GM23338 (cell line): ENCODE measurements at regions not wholly inside any gene's neighbourhood (a gene's known extent, or its start where the extent isn't known, plus 50 kb on each side); places are given as distances from the start of the nearest gene placed in this dataset.

Experiments used
- CREB1 ChIP-seq: fragments of 250-450 bp; sonication (Bioruptor Pico); IDR thresholded peaks from 2 replicates; pipeline ENCODE4 v1.5.0; 2020; ENCODE audit warnings: low read depth, mild to moderate bottlenecking, moderate library complexity
- EZH2 ChIP-seq: fragments of 200-600 bp; sonication (generic); IDR thresholded peaks from one replicate; pipeline ENCODE4 v1.8.0; 2017; ENCODE audit warnings: antibody characterized with exemption, mild to moderate bottlenecking, low read depth; ENCODE audit not compliant: unreplicated experiment
- EZH2phosphoT487 ChIP-seq: fragments of 200-600 bp; sonication (generic); IDR thresholded peaks from one replicate; pipeline ENCODE4 v1.8.1; 2018; ENCODE audit warnings: antibody characterized with exemption; ENCODE audit not compliant: unreplicated experiment
- JUNB ChIP-seq: IDR thresholded peaks from one replicate; pipeline ENCODE4 v1.6.1; 2016; ENCODE audit warnings: antibody characterized with exemption; ENCODE audit not compliant: unreplicated experiment
- NANOG ChIP-seq: IDR thresholded peaks from 2 replicates; pipeline ENCODE4 v1.6.1; 2016; ENCODE audit warnings: antibody characterized with exemption, borderline replicate concordance
- POLR2AphosphoS5 ChIP-seq: IDR thresholded peaks from 2 replicates; pipeline ENCODE4 v1.6.1; 2016; ENCODE audit warnings: antibody characterized with exemption, low read depth
- STAT1 ChIP-seq: IDR thresholded peaks from one replicate; pipeline ENCODE4 v1.6.1; 2016; ENCODE audit warnings: antibody characterized with exemption; ENCODE audit not compliant: unreplicated experiment
- ZNF114 ChIP-seq: fragments of 250-450 bp; sonication (Bioruptor Pico); IDR thresholded peaks from 2 replicates; pipeline ENCODE4 v1.5.0; 2020; ENCODE audit warnings: mild to moderate bottlenecking, moderate library complexity
- ZNF331 ChIP-seq: fragments of 250-450 bp; sonication (Bioruptor Pico); IDR thresholded peaks from 2 replicates; pipeline ENCODE4 v1.5.0; 2020; ENCODE audit warnings: low read depth, mild to moderate bottlenecking, moderate library complexity
- TF ChIP-seq, protein P1 (sequence below), 2 experiments: fragments of 200-600 bp in 1 of 2; sonication (generic) in 1 of 2; conservative IDR thresholded peaks; 2 replicates each; pipeline versions ENCODE4 v1.5.1 to v1.6.1; 2016 to 2017; ENCODE audit warnings: antibody characterized with exemption in 2 of 2, low read depth in 2 of 2, mild to moderate bottlenecking in 2 of 2, moderate library complexity in 1 of 2
- TF ChIP-seq, protein P2 (sequence below): fragments of 250-450 bp; sonication (Bioruptor Pico); IDR thresholded peaks from 2 replicates; pipeline ENCODE4 v1.5.0; 2020; ENCODE audit warnings: mild to moderate bottlenecking, moderate library complexity
- TF ChIP-seq, protein P3 (sequence below): IDR thresholded peaks from one replicate; pipeline ENCODE4 v1.6.1; 2018; ENCODE audit warnings: antibody characterized with exemption; ENCODE audit not compliant: unreplicated experiment
- TF ChIP-seq, protein P4 (sequence below): IDR thresholded peaks from 2 replicates; pipeline ENCODE4 v1.6.1; 2016; ENCODE audit warnings: antibody characterized with exemption

DNA sequence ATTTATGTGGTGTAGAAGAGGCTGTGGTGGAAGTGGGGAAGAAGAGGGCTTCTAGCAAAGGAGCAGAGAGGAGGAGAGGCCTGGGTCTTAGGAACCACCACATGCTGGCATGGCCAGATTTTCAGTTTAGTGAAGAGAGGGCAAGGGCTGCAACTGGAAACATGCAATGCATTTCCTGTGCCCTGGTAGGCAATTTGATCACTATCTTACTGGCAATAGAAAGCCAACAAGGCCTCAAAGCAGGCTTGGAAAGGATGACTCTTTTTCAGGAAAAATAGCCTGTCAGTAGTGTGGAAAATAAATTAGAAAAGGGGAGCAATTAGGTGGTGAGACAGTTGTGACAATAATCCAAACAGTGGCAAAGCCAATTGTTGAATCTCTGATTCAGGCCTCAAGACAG is 501.9 kb upstream of the ZFP42 start:
- TF ChIP-seq, protein P1, sequence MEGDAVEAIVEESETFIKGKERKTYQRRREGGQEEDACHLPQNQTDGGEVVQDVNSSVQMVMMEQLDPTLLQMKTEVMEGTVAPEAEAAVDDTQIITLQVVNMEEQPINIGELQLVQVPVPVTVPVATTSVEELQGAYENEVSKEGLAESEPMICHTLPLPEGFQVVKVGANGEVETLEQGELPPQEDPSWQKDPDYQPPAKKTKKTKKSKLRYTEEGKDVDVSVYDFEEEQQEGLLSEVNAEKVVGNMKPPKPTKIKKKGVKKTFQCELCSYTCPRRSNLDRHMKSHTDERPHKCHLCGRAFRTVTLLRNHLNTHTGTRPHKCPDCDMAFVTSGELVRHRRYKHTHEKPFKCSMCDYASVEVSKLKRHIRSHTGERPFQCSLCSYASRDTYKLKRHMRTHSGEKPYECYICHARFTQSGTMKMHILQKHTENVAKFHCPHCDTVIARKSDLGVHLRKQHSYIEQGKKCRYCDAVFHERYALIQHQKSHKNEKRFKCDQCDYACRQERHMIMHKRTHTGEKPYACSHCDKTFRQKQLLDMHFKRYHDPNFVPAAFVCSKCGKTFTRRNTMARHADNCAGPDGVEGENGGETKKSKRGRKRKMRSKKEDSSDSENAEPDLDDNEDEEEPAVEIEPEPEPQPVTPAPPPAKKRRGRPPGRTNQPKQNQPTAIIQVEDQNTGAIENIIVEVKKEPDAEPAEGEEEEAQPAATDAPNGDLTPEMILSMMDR (conservative IDR thresholded peaks at IDR 0.05; ENCODE audit: low read depth in 2 of 2): no peak
- TF ChIP-seq STAT1 (no peak), EZH2 (no peak), CREB1 (CRISPR knock-in tag) (no peak), POLR2AphosphoS5 (no peak), EZH2phosphoT487 (no peak), ZNF331 (CRISPR knock-in tag) (no peak), ZNF114 (no peak), NANOG (no peak), JUNB (no peak)
- TF ChIP-seq, protein P2, sequence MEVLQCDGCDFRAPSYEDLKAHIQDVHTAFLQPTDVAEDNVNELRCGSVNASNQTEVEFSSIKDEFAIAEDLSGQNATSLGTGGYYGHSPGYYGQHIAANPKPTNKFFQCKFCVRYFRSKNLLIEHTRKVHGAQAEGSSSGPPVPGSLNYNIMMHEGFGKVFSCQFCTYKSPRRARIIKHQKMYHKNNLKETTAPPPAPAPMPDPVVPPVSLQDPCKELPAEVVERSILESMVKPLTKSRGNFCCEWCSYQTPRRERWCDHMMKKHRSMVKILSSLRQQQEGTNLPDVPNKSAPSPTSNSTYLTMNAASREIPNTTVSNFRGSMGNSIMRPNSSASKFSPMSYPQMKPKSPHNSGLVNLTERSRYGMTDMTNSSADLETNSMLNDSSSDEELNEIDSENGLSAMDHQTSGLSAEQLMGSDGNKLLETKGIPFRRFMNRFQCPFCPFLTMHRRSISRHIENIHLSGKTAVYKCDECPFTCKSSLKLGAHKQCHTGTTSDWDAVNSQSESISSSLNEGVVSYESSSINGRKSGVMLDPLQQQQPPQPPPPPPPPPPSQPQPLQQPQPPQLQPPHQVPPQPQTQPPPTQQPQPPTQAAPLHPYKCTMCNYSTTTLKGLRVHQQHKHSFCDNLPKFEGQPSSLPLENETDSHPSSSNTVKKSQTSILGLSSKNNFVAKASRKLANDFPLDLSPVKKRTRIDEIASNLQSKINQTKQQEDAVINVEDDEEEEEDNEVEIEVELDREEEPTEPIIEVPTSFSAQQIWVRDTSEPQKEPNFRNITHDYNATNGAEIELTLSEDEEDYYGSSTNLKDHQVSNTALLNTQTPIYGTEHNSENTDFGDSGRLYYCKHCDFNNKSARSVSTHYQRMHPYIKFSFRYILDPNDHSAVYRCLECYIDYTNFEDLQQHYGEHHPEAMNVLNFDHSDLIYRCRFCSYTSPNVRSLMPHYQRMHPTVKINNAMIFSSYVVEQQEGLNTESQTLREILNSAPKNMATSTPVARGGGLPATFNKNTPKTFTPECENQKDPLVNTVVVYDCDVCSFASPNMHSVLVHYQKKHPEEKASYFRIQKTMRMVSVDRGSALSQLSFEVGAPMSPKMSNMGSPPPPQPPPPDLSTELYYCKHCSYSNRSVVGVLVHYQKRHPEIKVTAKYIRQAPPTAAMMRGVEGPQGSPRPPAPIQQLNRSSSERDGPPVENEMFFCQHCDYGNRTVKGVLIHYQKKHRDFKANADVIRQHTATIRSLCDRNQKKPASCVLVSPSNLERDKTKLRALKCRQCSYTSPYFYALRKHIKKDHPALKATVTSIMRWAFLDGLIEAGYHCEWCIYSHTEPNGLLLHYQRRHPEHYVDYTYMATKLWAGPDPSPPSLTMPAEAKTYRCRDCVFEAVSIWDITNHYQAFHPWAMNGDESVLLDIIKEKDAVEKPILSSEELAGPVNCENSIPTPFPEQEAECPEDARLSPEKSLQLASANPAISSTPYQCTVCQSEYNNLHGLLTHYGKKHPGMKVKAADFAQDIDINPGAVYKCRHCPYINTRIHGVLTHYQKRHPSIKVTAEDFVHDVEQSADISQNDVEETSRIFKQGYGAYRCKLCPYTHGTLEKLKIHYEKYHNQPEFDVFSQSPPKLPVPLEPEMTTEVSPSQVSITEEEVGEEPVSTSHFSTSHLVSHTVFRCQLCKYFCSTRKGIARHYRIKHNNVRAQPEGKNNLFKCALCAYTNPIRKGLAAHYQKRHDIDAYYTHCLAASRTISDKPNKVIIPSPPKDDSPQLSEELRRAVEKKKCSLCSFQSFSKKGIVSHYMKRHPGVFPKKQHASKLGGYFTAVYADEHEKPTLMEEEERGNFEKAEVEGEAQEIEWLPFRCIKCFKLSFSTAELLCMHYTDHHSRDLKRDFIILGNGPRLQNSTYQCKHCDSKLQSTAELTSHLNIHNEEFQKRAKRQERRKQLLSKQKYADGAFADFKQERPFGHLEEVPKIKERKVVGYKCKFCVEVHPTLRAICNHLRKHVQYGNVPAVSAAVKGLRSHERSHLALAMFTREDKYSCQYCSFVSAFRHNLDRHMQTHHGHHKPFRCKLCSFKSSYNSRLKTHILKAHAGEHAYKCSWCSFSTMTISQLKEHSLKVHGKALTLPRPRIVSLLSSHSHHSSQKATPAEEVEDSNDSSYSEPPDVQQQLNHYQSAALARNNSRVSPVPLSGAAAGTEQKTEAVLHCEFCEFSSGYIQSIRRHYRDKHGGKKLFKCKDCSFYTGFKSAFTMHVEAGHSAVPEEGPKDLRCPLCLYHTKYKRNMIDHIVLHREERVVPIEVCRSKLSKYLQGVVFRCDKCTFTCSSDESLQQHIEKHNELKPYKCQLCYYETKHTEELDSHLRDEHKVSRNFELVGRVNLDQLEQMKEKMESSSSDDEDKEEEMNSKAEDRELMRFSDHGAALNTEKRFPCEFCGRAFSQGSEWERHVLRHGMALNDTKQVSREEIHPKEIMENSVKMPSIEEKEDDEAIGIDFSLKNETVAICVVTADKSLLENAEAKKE (CRISPR knock-in tag): no peak
- TF ChIP-seq, protein P3, sequence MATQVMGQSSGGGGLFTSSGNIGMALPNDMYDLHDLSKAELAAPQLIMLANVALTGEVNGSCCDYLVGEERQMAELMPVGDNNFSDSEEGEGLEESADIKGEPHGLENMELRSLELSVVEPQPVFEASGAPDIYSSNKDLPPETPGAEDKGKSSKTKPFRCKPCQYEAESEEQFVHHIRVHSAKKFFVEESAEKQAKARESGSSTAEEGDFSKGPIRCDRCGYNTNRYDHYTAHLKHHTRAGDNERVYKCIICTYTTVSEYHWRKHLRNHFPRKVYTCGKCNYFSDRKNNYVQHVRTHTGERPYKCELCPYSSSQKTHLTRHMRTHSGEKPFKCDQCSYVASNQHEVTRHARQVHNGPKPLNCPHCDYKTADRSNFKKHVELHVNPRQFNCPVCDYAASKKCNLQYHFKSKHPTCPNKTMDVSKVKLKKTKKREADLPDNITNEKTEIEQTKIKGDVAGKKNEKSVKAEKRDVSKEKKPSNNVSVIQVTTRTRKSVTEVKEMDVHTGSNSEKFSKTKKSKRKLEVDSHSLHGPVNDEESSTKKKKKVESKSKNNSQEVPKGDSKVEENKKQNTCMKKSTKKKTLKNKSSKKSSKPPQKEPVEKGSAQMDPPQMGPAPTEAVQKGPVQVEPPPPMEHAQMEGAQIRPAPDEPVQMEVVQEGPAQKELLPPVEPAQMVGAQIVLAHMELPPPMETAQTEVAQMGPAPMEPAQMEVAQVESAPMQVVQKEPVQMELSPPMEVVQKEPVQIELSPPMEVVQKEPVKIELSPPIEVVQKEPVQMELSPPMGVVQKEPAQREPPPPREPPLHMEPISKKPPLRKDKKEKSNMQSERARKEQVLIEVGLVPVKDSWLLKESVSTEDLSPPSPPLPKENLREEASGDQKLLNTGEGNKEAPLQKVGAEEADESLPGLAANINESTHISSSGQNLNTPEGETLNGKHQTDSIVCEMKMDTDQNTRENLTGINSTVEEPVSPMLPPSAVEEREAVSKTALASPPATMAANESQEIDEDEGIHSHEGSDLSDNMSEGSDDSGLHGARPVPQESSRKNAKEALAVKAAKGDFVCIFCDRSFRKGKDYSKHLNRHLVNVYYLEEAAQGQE: no peak
- TF ChIP-seq, protein P4, sequence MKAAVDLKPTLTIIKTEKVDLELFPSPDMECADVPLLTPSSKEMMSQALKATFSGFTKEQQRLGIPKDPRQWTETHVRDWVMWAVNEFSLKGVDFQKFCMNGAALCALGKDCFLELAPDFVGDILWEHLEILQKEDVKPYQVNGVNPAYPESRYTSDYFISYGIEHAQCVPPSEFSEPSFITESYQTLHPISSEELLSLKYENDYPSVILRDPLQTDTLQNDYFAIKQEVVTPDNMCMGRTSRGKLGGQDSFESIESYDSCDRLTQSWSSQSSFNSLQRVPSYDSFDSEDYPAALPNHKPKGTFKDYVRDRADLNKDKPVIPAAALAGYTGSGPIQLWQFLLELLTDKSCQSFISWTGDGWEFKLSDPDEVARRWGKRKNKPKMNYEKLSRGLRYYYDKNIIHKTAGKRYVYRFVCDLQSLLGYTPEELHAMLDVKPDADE: no peak
